ENCODE measurements at regions not wholly inside any gene's neighbourhood (a gene's known extent, or its start where the extent isn't known, plus 50 kb on each side); places are given as distances from the start of the nearest gene placed in this dataset.

DNA sequence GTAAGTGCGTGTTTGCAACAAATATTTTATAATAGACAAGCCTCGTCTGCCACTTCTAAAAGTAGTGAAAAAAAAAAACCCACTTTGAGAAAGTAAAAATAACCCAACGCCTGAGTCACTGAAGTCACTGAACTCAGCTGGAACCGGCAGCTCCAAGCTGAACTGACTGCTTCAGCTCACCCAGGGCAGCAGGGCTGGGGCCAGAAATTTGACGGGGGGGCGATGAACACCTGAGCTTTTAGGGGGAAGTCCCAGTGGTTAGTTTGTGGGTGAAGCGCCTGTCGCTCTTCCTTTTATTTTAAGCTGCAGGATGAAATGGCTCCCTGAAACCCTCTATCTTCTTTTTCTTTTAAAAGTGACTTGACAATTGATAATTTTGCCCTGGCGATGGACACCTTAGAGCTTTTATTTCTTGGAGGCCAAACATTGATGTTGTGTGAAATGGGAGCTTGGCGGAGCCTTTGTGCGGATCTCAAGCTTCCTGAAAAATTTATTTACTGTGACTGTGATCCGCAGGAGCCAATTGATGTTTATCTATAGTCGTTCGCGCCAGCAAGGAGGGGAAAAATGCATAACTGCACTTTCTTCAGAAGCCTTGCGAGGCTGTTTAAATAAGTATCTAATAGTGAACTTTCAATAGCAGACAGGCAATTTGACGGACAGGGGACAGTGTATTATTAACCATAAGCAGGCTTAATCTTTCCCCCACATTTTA, 173.2 kb upstream of the MYL2 start:
- Mint-ChIP-seq H3K9me3 (no peaks in the 10 kb centered on the region), H3K4me3 (no peak overlapping the region), H3K36me3 (ENCODE audit: low read depth) (no peaks in the 10 kb centered on the region), H3K27me3 (ENCODE audit: insufficient read depth, low read depth, poor library complexity) (peaks cover 3% of the 10 kb centered on the region), H3K27ac (no peak overlapping the region), H3K4me1 (peaks cover 10% of the 10 kb centered on the region)
- no peak for TF ChIP-seq POLR2AphosphoS5 (IDR thresholded peaks at IDR 0.05; ENCODE audit: low read depth)
- no peak for TF ChIP-seq CREB1 (CRISPR knock-in tag; IDR thresholded peaks at IDR 0.05; ENCODE audit: low read depth)
- TF ChIP-seq ZNF331 (CRISPR knock-in tag; IDR thresholded peaks at IDR 0.05; ENCODE audit: low read depth): no peak
- no peak for TF ChIP-seq ZNF114 (CRISPR knock-in tag; IDR thresholded peaks at IDR 0.05)
- no peak for TF ChIP-seq STAT1 (IDR thresholded peaks at IDR 0.05; ENCODE audit: unreplicated experiment)
- TF ChIP-seq, protein P1, sequence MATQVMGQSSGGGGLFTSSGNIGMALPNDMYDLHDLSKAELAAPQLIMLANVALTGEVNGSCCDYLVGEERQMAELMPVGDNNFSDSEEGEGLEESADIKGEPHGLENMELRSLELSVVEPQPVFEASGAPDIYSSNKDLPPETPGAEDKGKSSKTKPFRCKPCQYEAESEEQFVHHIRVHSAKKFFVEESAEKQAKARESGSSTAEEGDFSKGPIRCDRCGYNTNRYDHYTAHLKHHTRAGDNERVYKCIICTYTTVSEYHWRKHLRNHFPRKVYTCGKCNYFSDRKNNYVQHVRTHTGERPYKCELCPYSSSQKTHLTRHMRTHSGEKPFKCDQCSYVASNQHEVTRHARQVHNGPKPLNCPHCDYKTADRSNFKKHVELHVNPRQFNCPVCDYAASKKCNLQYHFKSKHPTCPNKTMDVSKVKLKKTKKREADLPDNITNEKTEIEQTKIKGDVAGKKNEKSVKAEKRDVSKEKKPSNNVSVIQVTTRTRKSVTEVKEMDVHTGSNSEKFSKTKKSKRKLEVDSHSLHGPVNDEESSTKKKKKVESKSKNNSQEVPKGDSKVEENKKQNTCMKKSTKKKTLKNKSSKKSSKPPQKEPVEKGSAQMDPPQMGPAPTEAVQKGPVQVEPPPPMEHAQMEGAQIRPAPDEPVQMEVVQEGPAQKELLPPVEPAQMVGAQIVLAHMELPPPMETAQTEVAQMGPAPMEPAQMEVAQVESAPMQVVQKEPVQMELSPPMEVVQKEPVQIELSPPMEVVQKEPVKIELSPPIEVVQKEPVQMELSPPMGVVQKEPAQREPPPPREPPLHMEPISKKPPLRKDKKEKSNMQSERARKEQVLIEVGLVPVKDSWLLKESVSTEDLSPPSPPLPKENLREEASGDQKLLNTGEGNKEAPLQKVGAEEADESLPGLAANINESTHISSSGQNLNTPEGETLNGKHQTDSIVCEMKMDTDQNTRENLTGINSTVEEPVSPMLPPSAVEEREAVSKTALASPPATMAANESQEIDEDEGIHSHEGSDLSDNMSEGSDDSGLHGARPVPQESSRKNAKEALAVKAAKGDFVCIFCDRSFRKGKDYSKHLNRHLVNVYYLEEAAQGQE (IDR thresholded peaks at IDR 0.05; ENCODE audit: unreplicated experiment): no peak
- TF ChIP-seq JUNB (IDR thresholded peaks at IDR 0.05; ENCODE audit: unreplicated experiment): no peak
- TF ChIP-seq EZH2phosphoT487 (IDR thresholded peaks at IDR 0.05; ENCODE audit: unreplicated experiment): no peak
- no peak for TF ChIP-seq NANOG (IDR thresholded peaks at IDR 0.05; ENCODE audit: borderline replicate concordance)
- no peak for TF ChIP-seq EZH2 (IDR thresholded peaks at IDR 0.05; ENCODE audit: low read depth, unreplicated experiment)
- TF ChIP-seq, protein P2, sequence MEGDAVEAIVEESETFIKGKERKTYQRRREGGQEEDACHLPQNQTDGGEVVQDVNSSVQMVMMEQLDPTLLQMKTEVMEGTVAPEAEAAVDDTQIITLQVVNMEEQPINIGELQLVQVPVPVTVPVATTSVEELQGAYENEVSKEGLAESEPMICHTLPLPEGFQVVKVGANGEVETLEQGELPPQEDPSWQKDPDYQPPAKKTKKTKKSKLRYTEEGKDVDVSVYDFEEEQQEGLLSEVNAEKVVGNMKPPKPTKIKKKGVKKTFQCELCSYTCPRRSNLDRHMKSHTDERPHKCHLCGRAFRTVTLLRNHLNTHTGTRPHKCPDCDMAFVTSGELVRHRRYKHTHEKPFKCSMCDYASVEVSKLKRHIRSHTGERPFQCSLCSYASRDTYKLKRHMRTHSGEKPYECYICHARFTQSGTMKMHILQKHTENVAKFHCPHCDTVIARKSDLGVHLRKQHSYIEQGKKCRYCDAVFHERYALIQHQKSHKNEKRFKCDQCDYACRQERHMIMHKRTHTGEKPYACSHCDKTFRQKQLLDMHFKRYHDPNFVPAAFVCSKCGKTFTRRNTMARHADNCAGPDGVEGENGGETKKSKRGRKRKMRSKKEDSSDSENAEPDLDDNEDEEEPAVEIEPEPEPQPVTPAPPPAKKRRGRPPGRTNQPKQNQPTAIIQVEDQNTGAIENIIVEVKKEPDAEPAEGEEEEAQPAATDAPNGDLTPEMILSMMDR (conservative IDR thresholded peaks at IDR 0.05; ENCODE audit: low read depth in 2 of 2): no peak
- TF ChIP-seq, protein P3, sequence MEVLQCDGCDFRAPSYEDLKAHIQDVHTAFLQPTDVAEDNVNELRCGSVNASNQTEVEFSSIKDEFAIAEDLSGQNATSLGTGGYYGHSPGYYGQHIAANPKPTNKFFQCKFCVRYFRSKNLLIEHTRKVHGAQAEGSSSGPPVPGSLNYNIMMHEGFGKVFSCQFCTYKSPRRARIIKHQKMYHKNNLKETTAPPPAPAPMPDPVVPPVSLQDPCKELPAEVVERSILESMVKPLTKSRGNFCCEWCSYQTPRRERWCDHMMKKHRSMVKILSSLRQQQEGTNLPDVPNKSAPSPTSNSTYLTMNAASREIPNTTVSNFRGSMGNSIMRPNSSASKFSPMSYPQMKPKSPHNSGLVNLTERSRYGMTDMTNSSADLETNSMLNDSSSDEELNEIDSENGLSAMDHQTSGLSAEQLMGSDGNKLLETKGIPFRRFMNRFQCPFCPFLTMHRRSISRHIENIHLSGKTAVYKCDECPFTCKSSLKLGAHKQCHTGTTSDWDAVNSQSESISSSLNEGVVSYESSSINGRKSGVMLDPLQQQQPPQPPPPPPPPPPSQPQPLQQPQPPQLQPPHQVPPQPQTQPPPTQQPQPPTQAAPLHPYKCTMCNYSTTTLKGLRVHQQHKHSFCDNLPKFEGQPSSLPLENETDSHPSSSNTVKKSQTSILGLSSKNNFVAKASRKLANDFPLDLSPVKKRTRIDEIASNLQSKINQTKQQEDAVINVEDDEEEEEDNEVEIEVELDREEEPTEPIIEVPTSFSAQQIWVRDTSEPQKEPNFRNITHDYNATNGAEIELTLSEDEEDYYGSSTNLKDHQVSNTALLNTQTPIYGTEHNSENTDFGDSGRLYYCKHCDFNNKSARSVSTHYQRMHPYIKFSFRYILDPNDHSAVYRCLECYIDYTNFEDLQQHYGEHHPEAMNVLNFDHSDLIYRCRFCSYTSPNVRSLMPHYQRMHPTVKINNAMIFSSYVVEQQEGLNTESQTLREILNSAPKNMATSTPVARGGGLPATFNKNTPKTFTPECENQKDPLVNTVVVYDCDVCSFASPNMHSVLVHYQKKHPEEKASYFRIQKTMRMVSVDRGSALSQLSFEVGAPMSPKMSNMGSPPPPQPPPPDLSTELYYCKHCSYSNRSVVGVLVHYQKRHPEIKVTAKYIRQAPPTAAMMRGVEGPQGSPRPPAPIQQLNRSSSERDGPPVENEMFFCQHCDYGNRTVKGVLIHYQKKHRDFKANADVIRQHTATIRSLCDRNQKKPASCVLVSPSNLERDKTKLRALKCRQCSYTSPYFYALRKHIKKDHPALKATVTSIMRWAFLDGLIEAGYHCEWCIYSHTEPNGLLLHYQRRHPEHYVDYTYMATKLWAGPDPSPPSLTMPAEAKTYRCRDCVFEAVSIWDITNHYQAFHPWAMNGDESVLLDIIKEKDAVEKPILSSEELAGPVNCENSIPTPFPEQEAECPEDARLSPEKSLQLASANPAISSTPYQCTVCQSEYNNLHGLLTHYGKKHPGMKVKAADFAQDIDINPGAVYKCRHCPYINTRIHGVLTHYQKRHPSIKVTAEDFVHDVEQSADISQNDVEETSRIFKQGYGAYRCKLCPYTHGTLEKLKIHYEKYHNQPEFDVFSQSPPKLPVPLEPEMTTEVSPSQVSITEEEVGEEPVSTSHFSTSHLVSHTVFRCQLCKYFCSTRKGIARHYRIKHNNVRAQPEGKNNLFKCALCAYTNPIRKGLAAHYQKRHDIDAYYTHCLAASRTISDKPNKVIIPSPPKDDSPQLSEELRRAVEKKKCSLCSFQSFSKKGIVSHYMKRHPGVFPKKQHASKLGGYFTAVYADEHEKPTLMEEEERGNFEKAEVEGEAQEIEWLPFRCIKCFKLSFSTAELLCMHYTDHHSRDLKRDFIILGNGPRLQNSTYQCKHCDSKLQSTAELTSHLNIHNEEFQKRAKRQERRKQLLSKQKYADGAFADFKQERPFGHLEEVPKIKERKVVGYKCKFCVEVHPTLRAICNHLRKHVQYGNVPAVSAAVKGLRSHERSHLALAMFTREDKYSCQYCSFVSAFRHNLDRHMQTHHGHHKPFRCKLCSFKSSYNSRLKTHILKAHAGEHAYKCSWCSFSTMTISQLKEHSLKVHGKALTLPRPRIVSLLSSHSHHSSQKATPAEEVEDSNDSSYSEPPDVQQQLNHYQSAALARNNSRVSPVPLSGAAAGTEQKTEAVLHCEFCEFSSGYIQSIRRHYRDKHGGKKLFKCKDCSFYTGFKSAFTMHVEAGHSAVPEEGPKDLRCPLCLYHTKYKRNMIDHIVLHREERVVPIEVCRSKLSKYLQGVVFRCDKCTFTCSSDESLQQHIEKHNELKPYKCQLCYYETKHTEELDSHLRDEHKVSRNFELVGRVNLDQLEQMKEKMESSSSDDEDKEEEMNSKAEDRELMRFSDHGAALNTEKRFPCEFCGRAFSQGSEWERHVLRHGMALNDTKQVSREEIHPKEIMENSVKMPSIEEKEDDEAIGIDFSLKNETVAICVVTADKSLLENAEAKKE (CRISPR knock-in tag; IDR thresholded peaks at IDR 0.05): no peak
- H3F3A ChIP-seq (replicated peaks; ENCODE audit: low read depth): no peaks in the 10 kb centered on the region
- no peaks in the 10 kb centered on the region for H3K4me1 ChIP-seq (ENCODE audit: insufficient read depth)
- no peaks in the 10 kb centered on the region for H3K27me3 ChIP-seq (ENCODE audit: insufficient read depth)
- no peaks in the 10 kb centered on the region for H3K79me2 ChIP-seq (replicated peaks; ENCODE audit: insufficient read depth)
- no peak overlapping the region for H3K4me2 ChIP-seq
- DNase-seq (ENCODE audit: low spot score) (no peak), ATAC-seq (no peak)
- H2AFZ ChIP-seq: no peak overlapping the region
- no peak overlapping the region for H3K27ac ChIP-seq (ENCODE audit: low read depth)
- H3K4me3 ChIP-seq: no peak overlapping the region
- H3K9me2 ChIP-seq (ENCODE audit: insufficient read depth): no peaks in the 10 kb centered on the region
- no peaks in the 10 kb centered on the region for H3K36me3 ChIP-seq (ENCODE audit: insufficient read depth)
- H4K20me1 ChIP-seq (replicated peaks; ENCODE audit: insufficient read depth): no peaks in the 10 kb centered on the region; the same call in 1 of the 2 replicates
